Lower leg skin (tissue), 3 donors: ENCODE measurements at regions not wholly inside any gene's neighbourhood (a gene's known extent, or its start where the extent isn't known, plus 50 kb on each side); places are given as distances from the start of the nearest gene placed in this dataset.

Source experiments
- POLR2A ChIP-seq, 2 donors: fragments of 450-650 bp; IDR thresholded peaks; one replicate each; pipeline ENCODE4 v1.6.1; 2016 to 2017; ENCODE audit warnings: antibody characterized with exemption in 2 of 2, mild to moderate bottlenecking in 1 of 2, moderate library complexity in 1 of 2
- TF ChIP-seq, protein P1 (sequence below), 3 donors: fragments of 450-650 bp; IDR thresholded peaks; one replicate each; pipeline ENCODE4 v1.5.1; 2016; ENCODE audit warnings: antibody characterized with exemption in 3 of 3, mild to moderate bottlenecking in 3 of 3, moderate library complexity in 2 of 3

GRCh38 chr3:104738271-104738670, 628.4 kb upstream of the ALCAM start:
- TF ChIP-seq, protein P1, sequence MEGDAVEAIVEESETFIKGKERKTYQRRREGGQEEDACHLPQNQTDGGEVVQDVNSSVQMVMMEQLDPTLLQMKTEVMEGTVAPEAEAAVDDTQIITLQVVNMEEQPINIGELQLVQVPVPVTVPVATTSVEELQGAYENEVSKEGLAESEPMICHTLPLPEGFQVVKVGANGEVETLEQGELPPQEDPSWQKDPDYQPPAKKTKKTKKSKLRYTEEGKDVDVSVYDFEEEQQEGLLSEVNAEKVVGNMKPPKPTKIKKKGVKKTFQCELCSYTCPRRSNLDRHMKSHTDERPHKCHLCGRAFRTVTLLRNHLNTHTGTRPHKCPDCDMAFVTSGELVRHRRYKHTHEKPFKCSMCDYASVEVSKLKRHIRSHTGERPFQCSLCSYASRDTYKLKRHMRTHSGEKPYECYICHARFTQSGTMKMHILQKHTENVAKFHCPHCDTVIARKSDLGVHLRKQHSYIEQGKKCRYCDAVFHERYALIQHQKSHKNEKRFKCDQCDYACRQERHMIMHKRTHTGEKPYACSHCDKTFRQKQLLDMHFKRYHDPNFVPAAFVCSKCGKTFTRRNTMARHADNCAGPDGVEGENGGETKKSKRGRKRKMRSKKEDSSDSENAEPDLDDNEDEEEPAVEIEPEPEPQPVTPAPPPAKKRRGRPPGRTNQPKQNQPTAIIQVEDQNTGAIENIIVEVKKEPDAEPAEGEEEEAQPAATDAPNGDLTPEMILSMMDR (IDR thresholded peaks at IDR 0.05), result no peak
- TF ChIP-seq POLR2A (IDR thresholded peaks at IDR 0.05), result no peak
